ENCODE measurements at regions not wholly inside any gene's neighbourhood (a gene's known extent, or its start where the extent isn't known, plus 50 kb on each side); places are given as distances from the start of the nearest gene placed in this dataset.

GRCh38 chr3:22176911-22177310 is 425.9 kb upstream of the ZNF385D start:
- no peak overlapping the region for H4K5ac ChIP-seq (ENCODE audit: insufficient read length, low read depth, low read length)
- H3K27ac ChIP-seq (ENCODE audit: insufficient read length, low read depth, low read length), result no peak overlapping the region
- H3K27me3 Mint-ChIP-seq (ENCODE audit: low read depth), result no peaks in the 10 kb centered on the region
- H3K79me1 ChIP-seq (ENCODE audit: insufficient read depth, low read depth, low read length, poor library complexity, severe bottlenecking), result no peaks in the 10 kb centered on the region
- DNase-seq, result no peak
- no peak overlapping the region for H3K4ac ChIP-seq (ENCODE audit: low read depth, low read length)
- no peaks in the 10 kb centered on the region for H3K27me3 ChIP-seq (ENCODE audit: insufficient read depth, low read length)
- no peaks in the 10 kb centered on the region for H3K4me1 Mint-ChIP-seq
- no peak overlapping the region for H3K18ac ChIP-seq (ENCODE audit: insufficient read length, low read depth, low read length)
- TF ChIP-seq, protein P1, sequence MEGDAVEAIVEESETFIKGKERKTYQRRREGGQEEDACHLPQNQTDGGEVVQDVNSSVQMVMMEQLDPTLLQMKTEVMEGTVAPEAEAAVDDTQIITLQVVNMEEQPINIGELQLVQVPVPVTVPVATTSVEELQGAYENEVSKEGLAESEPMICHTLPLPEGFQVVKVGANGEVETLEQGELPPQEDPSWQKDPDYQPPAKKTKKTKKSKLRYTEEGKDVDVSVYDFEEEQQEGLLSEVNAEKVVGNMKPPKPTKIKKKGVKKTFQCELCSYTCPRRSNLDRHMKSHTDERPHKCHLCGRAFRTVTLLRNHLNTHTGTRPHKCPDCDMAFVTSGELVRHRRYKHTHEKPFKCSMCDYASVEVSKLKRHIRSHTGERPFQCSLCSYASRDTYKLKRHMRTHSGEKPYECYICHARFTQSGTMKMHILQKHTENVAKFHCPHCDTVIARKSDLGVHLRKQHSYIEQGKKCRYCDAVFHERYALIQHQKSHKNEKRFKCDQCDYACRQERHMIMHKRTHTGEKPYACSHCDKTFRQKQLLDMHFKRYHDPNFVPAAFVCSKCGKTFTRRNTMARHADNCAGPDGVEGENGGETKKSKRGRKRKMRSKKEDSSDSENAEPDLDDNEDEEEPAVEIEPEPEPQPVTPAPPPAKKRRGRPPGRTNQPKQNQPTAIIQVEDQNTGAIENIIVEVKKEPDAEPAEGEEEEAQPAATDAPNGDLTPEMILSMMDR (conservative IDR thresholded peaks at IDR 0.05), result no peak
- H4K20me1 ChIP-seq (ENCODE audit: control insufficient read depth, insufficient read depth, insufficient read length), result no peaks in the 10 kb centered on the region
- H3K79me2 ChIP-seq (ENCODE audit: insufficient read depth, low read length), result no peaks in the 10 kb centered on the region
- no peaks in the 10 kb centered on the region for H3K9me3 ChIP-seq (ENCODE audit: control insufficient read depth, low read depth, low read length)
- H4K8ac ChIP-seq (replicated peaks; ENCODE audit: insufficient read length, low read depth, low read length), result no peak overlapping the region
- no peak overlapping the region for H2BK120ac ChIP-seq (ENCODE audit: low read depth, low read length, poor library complexity, severe bottlenecking)
- no CpG with 5 or more reads among the region's 3 CpGs for WGBS (ENCODE audit: extremely low coverage, insufficient read length, low lambda C conversion rate)
- no peak overlapping the region for H2AFZ ChIP-seq (ENCODE audit: low read length)
- no peak overlapping the region for H3K4me3 Mint-ChIP-seq
- H3K23me2 ChIP-seq (ENCODE audit: insufficient read length, low read depth, low read length, poor library complexity, severe bottlenecking), result no peaks in the 10 kb centered on the region
- H4K91ac ChIP-seq (ENCODE audit: insufficient read length, low read depth, low read length), result no peak overlapping the region
- H2BK5ac ChIP-seq (ENCODE audit: insufficient read length, low read length), result no peak overlapping the region
- H3K4me2 ChIP-seq (ENCODE audit: insufficient read depth, insufficient read length, low read length), result no peak overlapping the region
- H3K27ac Mint-ChIP-seq, result peak overlapping the region in 1 of 3 experiments; percentile 85; a peak in 1 of 7 replicates
- H3K9me3 Mint-ChIP-seq, result no peaks in the 10 kb centered on the region
- no peak overlapping the region for H3K56ac ChIP-seq (ENCODE audit: insufficient read length, low read depth, low read length)
- no peak overlapping the region for H3T11ph ChIP-seq (ENCODE audit: low read length)
- H2BK20ac ChIP-seq (ENCODE audit: low read depth, low read length, poor library complexity, severe bottlenecking), result no peak overlapping the region
- no peak overlapping the region for H2BK12ac ChIP-seq (ENCODE audit: insufficient read length, low read depth, low read length)
- no peak overlapping the region for H3K23ac ChIP-seq (ENCODE audit: insufficient read length, low read depth, low read length)
- H3K14ac ChIP-seq (ENCODE audit: insufficient read depth, low read length), result no peak overlapping the region
- H3K4me1 ChIP-seq (ENCODE audit: insufficient read depth, low read length), result no peaks in the 10 kb centered on the region
- H3K9ac ChIP-seq (ENCODE audit: extremely low read depth, insufficient read length, low read length), result no peak overlapping the region
- H2AK5ac ChIP-seq (ENCODE audit: insufficient read length, low read length), result no peak overlapping the region
- H3K36me3 Mint-ChIP-seq (ENCODE audit: insufficient read depth in 1 of 3, low read depth in 3 of 3), result no peaks in the 10 kb centered on the region
- H2BK15ac ChIP-seq (ENCODE audit: low read depth, low read length), result no peak overlapping the region
